ENCODE measurements at regions not wholly inside any gene's neighbourhood (a gene's known extent, or its start where the extent isn't known, plus 50 kb on each side); places are given as distances from the start of the nearest gene placed in this dataset.

DNA sequence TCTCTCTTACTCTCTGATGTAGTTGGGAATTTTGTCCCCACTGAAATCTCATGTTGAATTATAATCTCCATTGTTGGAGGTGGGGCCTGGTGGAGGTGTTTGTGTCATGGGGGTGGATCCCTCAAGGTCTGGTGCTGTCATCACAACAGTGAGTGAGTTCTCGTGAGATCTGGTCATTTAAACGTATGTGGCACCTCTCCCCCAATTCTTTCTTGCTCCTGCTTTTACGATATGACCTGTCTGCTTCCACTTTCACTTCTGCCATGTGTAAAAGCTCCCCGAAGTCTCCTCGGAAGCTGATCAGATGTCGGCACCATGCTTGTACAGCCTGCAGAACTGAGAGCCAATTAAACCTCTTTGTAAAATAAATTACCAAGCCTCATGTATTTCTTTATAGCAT is 337.8 kb upstream of the CDH2 start:
- no peak for TF ChIP-seq EZH2 (IDR thresholded peaks at IDR 0.05; ENCODE audit: borderline replicate concordance)
- TF ChIP-seq, protein P1, sequence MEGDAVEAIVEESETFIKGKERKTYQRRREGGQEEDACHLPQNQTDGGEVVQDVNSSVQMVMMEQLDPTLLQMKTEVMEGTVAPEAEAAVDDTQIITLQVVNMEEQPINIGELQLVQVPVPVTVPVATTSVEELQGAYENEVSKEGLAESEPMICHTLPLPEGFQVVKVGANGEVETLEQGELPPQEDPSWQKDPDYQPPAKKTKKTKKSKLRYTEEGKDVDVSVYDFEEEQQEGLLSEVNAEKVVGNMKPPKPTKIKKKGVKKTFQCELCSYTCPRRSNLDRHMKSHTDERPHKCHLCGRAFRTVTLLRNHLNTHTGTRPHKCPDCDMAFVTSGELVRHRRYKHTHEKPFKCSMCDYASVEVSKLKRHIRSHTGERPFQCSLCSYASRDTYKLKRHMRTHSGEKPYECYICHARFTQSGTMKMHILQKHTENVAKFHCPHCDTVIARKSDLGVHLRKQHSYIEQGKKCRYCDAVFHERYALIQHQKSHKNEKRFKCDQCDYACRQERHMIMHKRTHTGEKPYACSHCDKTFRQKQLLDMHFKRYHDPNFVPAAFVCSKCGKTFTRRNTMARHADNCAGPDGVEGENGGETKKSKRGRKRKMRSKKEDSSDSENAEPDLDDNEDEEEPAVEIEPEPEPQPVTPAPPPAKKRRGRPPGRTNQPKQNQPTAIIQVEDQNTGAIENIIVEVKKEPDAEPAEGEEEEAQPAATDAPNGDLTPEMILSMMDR (IDR thresholded peaks at IDR 0.05; ENCODE audit: poor library complexity): no peak

All from hepatocyte (in vitro differentiated cells).